A549 (cell line): ENCODE measurements at regions not wholly inside any gene's neighbourhood (a gene's known extent, or its start where the extent isn't known, plus 50 kb on each side); places are given as distances from the start of the nearest gene placed in this dataset.

Source experiments
- ATAC-seq, 2 experiments: fragments of 200-7000 bp in 1 of 2; fragments of >200 bp in 1 of 2; cut with Nextera tagmentation in 1 of 2; cut with Tn5 transposase in 1 of 2; 3 replicates each; pipeline versions ENCODE4 v1.8.0 to v1.9.1; 2018 to 2020; ENCODE audit warnings: mild to moderate bottlenecking in 1 of 2, moderate library complexity in 1 of 2
- CTCF ChIA-PET: fragments of 300-600 bp; sonication (Branson Sonifier 250); formaldehyde crosslinking; extraction: SDS; loops from one replicate; lab custom pipeline; 2021; ENCODE audit warnings: antibody characterized with exemption, inconsistent platforms; lab: Yijun Ruan, JAX
- POLR2A ChIA-PET: fragments of 350-600 bp; formaldehyde crosslinking; extraction: SDS; loops from one replicate; lab custom pipeline; 2021; ENCODE audit warnings: antibody characterized with exemption, inconsistent platforms; lab: Yijun Ruan, JAX
- DNase-seq, 2 experiments: peaks; one replicate each; pipeline versions ENCODE4 v3.0.0 to v3.0.0-alpha.2; 2011 to 2016; ENCODE audit warnings: low read depth in 1 of 2, low spot score in 1 of 2
- FAIRE-seq: peaks from 2 replicates; lab custom pipeline; 2011; peaks lifted over from hg19 to GRCh38; lab: Jason Lieb, UNC
- H3K27ac ChIP-seq, 2 experiments: fragments of >200 bp; sonication (Bioruptor Twin); formaldehyde crosslinking; 3 replicates each; pipeline ENCODE4 v1.5.1; 2016 to 2017
- H3K4me1 ChIP-seq: fragments of >200 bp; sonication (Bioruptor Twin); formaldehyde crosslinking; 3 replicates; pipeline ENCODE4 v1.6.1; 2016
- H3K4me2 ChIP-seq: fragments of >200 bp; sonication (Bioruptor Twin); formaldehyde crosslinking; 3 replicates; pipeline ENCODE4 v1.6.1; 2016
- H3K4me3 ChIP-seq: fragments of >200 bp; sonication (Bioruptor Twin); formaldehyde crosslinking; 3 replicates; pipeline ENCODE4 v1.5.1; 2016
- H3K9me3 ChIP-seq: fragments of >200 bp; sonication (Bioruptor Twin); formaldehyde crosslinking; 3 replicates; pipeline ENCODE4 v1.6.1; 2016
- BCL3 ChIP-seq: fragments of >200 bp; sonication (Bioruptor Twin); formaldehyde crosslinking; IDR thresholded peaks from 3 replicates; pipeline ENCODE4 v1.6.1; 2016
- CBX2 ChIP-seq: fragments of 200-600 bp; sonication (generic); IDR thresholded peaks from 2 replicates; pipeline ENCODE4 v1.6.1; 2016; ENCODE audit warnings: low read depth, mild to moderate bottlenecking, borderline replicate concordance
- CBX8 ChIP-seq: fragments of 200-600 bp; sonication (generic); IDR thresholded peaks from 2 replicates; pipeline ENCODE4 v1.6.1; 2016
- CHD4 ChIP-seq: fragments of 200-600 bp; sonication (generic); IDR thresholded peaks from 2 replicates; pipeline ENCODE4 v1.6.1; 2016; ENCODE audit warnings: antibody characterized with exemption, mild to moderate bottlenecking, borderline replicate concordance
- EHMT2 ChIP-seq: fragments of 200-600 bp; sonication (generic); IDR thresholded peaks from 2 replicates; pipeline ENCODE4 v1.6.1; 2016; ENCODE audit warnings: antibody characterized with exemption, low read depth, mild to moderate bottlenecking, moderate library complexity
- ELK1 ChIP-seq: fragments of 150-350 bp; IDR thresholded peaks from 2 replicates; pipeline ENCODE4 v1.6.1; 2014; ENCODE audit warnings: low read depth, mild to moderate bottlenecking, low read length
- FOSL2 ChIP-seq, 2 experiments: fragments of 450-650 bp in 1 of 2; fragments of >200 bp in 1 of 2; sonication (Bioruptor Twin) in 1 of 2; formaldehyde crosslinking; IDR thresholded peaks; 2 replicates each; pipeline versions ENCODE4 v1.5.0 to v1.6.1; 2016 to 2020; ENCODE audit warnings: mild to moderate bottlenecking in 1 of 2, moderate library complexity in 1 of 2
- FOXS1 ChIP-seq: fragments of 250-450 bp; sonication (Bioruptor Pico); IDR thresholded peaks from 2 replicates; pipeline ENCODE4 v1.5.0; 2020; ENCODE audit warnings: mild to moderate bottlenecking, moderate library complexity
- HDAC2 ChIP-seq: fragments of 200-600 bp; sonication (generic); IDR thresholded peaks from 2 replicates; pipeline ENCODE4 v1.6.1; 2016
- HES2 ChIP-seq: fragments of >200 bp; sonication (Bioruptor Twin); formaldehyde crosslinking; IDR thresholded peaks from 2 replicates; pipeline ENCODE4 v1.6.1; 2016
- HEYL ChIP-seq: fragments of 250-450 bp; sonication (Bioruptor Pico); IDR thresholded peaks from 2 replicates; pipeline ENCODE4 v1.8.0; 2021; ENCODE audit warnings: mild to moderate bottlenecking, moderate library complexity
- HMGXB4 ChIP-seq: fragments of 250-450 bp; sonication (Bioruptor Pico); IDR thresholded peaks from 2 replicates; pipeline ENCODE4 v1.5.0; 2021; ENCODE audit warnings: mild to moderate bottlenecking, moderate library complexity, borderline replicate concordance
- HOXA7 ChIP-seq: fragments of 250-450 bp; sonication (Bioruptor Pico); IDR thresholded peaks from 2 replicates; pipeline ENCODE4 v1.5.0; 2020; ENCODE audit warnings: mild to moderate bottlenecking, moderate library complexity
- HOXB5 ChIP-seq: fragments of 250-450 bp; sonication (Bioruptor Pico); IDR thresholded peaks from 2 replicates; pipeline ENCODE4 v1.5.0; 2020; ENCODE audit warnings: mild to moderate bottlenecking, moderate library complexity
- JUN ChIP-seq, 2 experiments: fragments of >200 bp; sonication (Bioruptor Twin); formaldehyde crosslinking; IDR thresholded peaks; 2 replicates in 1 of 2; 3 replicates in 1 of 2; pipeline ENCODE4 v1.6.1; 2016 to 2017
- JUNB ChIP-seq: fragments of >200 bp; sonication (Bioruptor Twin); formaldehyde crosslinking; IDR thresholded peaks from 2 replicates; pipeline ENCODE4 v1.6.1; 2016
- KDM5A ChIP-seq: fragments of 200-600 bp; sonication (generic); IDR thresholded peaks from 2 replicates; pipeline ENCODE4 v1.6.1; 2016; ENCODE audit warnings: antibody characterized with exemption, mild to moderate bottlenecking
- MAX ChIP-seq: IDR thresholded peaks from 2 replicates; pipeline ENCODE4 v1.6.1; 2012
- MAZ ChIP-seq: fragments of 150-350 bp; IDR thresholded peaks from 2 replicates; pipeline ENCODE4 v1.6.1; 2014; ENCODE audit warnings: antibody characterized with exemption, low read depth, low read length, borderline replicate concordance
- MYC ChIP-seq: IDR thresholded peaks from 2 replicates; pipeline ENCODE4 v1.6.1; 2012; ENCODE audit warnings: mild to moderate bottlenecking, inconsistent platforms, low read length, improper control_type of control experiment, borderline replicate concordance
- NPAS2 ChIP-seq: fragments of 250-450 bp; sonication (Bioruptor Pico); IDR thresholded peaks from 2 replicates; pipeline ENCODE4 v1.8.0; 2022; ENCODE audit warnings: mild to moderate bottlenecking, moderate library complexity, borderline replicate concordance
- NR3C1 ChIP-seq: fragments of >200 bp; sonication (Bioruptor Twin); formaldehyde crosslinking; IDR thresholded peaks from 3 replicates; pipeline ENCODE4 v1.6.1; 2017
- PBX3 ChIP-seq: IDR thresholded peaks from 2 replicates; pipeline ENCODE4 v1.6.1; 2012
- RFX5 ChIP-seq: fragments of 450-650 bp; IDR thresholded peaks from 2 replicates; pipeline ENCODE4 v1.7.1; 2014; ENCODE audit warnings: antibody characterized with exemption, mild to moderate bottlenecking, moderate library complexity
- SMC3 ChIP-seq: fragments of >200 bp; sonication (Bioruptor Twin); formaldehyde crosslinking; IDR thresholded peaks from 3 replicates; pipeline ENCODE4 v1.6.1; 2018; ENCODE audit warnings: inconsistent platforms
- USF2 ChIP-seq: fragments of 450-650 bp; IDR thresholded peaks from 2 replicates; pipeline ENCODE4 v1.6.1; 2014; ENCODE audit warnings: antibody characterized with exemption
- ZC3H11A ChIP-seq: fragments of 450-650 bp; IDR thresholded peaks from 2 replicates; pipeline ENCODE4 v1.6.1; 2014; ENCODE audit warnings: antibody characterized with exemption, mild to moderate bottlenecking
- WGBS: methylation state at CpG from one replicate; pipeline ENCODE4 v1.1.6; 2017; ENCODE audit errors: missing lambda C conversion rate; 5-methylcytosine and 5-hydroxymethylcytosine counted together

GRCh38 chr14:86104691-86105265, 574.8 kb downstream of the FLRT2 start:
- no peaks in the 10 kb centered on the region for H3K9me3 ChIP-seq
- FAIRE-seq (no peak), ATAC-seq (no peak), DNase-seq (no peak)
- TF ChIP-seq RFX5: no peak
- H3K4me3 ChIP-seq: no peak overlapping the region
- H3K4me2 ChIP-seq: no peak overlapping the region
- POLR2A ChIA-PET: no interaction called here
- no peaks in the 10 kb centered on the region for H3K4me1 ChIP-seq
- WGBS: 12% methylated on average over 3 of the region's 3 CpGs
- CTCF ChIA-PET: no interaction called here
- H3K27ac ChIP-seq: no peak overlapping the region

GRCh38 chr14:86094512-86094911, 564.6 kb downstream of the FLRT2 start:
- H3K9me3 ChIP-seq: no peaks in the 10 kb centered on the region
- H3K4me1 ChIP-seq: no peaks in the 10 kb centered on the region
- no peak overlapping the region for H3K4me3 ChIP-seq
- FAIRE-seq (no peak), DNase-seq (no peak), ATAC-seq (no peak)
- ChIA-PET POLR2A (no interaction called here), CTCF (no interaction called here)
- no peak for TF ChIP-seq MYC
- TF ChIP-seq USF2: no peak
- no peak for TF ChIP-seq FOSL2 (IDR thresholded peaks at IDR 0.05)
- TF ChIP-seq FOSL2 (CRISPR knock-in tag; IDR thresholded peaks at IDR 0.05): no peak
- TF ChIP-seq ZC3H11A: no peak
- no peak for TF ChIP-seq EHMT2
- no peak for TF ChIP-seq FOXS1
- no peak for TF ChIP-seq NR3C1
- no peak for TF ChIP-seq RFX5
- TF ChIP-seq NPAS2 (CRISPR knock-in tag): no peak
- no peak for TF ChIP-seq HOXB5 (CRISPR knock-in tag)
- no peak for TF ChIP-seq HES2
- TF ChIP-seq BCL3: no peak
- TF ChIP-seq CBX8: no peak
- TF ChIP-seq HEYL (CRISPR knock-in tag): no peak
- TF ChIP-seq MAZ: no peak
- TF ChIP-seq SMC3: no peak
- no peak overlapping the region for H3K4me2 ChIP-seq
- H3K27ac ChIP-seq: no peak overlapping the region

GRCh38 chr14:86091811-86092210, 561.9 kb downstream of the FLRT2 start:
- Histone ChIP-seq H3K27ac (no peak overlapping the region), H3K9me3 (no peaks in the 10 kb centered on the region), H3K4me1 (no peaks in the 10 kb centered on the region), H3K4me3 (no peak overlapping the region), H3K4me2 (no peak overlapping the region)
- CTCF ChIA-PET: no interaction called here
- ATAC-seq: no peak
- 0% methylated on average over 1 of the region's 1 CpG for WGBS
- FAIRE-seq: no peak
- no peak for DNase-seq
- POLR2A ChIA-PET: no interaction called here
- TF ChIP-seq HES2: no peak
- TF ChIP-seq NPAS2 (CRISPR knock-in tag): no peak
- no peak for TF ChIP-seq NR3C1
- TF ChIP-seq JUN (IDR thresholded peaks at IDR 0.05): no peak
- TF ChIP-seq CBX2: no peak
- no peak for TF ChIP-seq BCL3
- no peak for TF ChIP-seq HOXA7 (CRISPR knock-in tag)
- TF ChIP-seq CHD4: no peak
- no peak for TF ChIP-seq HEYL (CRISPR knock-in tag)
- TF ChIP-seq PBX3: no peak
- no peak for TF ChIP-seq JUNB
- no peak for TF ChIP-seq HDAC2
- TF ChIP-seq ELK1: no peak
- no peak for TF ChIP-seq HMGXB4 (CRISPR knock-in tag)
- no peak for TF ChIP-seq KDM5A
- TF ChIP-seq MAX: no peak
